HG02642 (cell line): ENCODE measurements at regions not wholly inside any gene's neighbourhood (a gene's known extent, or its start where the extent isn't known, plus 50 kb on each side); places are given as distances from the start of the nearest gene placed in this dataset.

Experiments
- ATAC-seq: cut with Tn5 transposase; IDR thresholded peaks from one replicate; pipeline ENCODE4 v1.9.1; 2021; ENCODE audit warnings: mild to moderate bottlenecking; ENCODE audit not compliant: unreplicated experiment, poor library complexity

- no peak for ATAC-seq
Observed at GRCh38 chr4:120435179-120435578, 368.5 kb upstream of the MAD2L1 start.

- no peak for ATAC-seq
Observed at GRCh38 chr4:120434756-120435155, 368.1 kb upstream of the MAD2L1 start.

- ATAC-seq: no peak
Observed at GRCh38 chr4:120432301-120432860, 365.7 kb upstream of the MAD2L1 start.

GRCh38 chr4:120431180-120431579, 364.5 kb upstream of the MAD2L1 start:
- ATAC-seq: no peak

GRCh38 chr4:120418146-120418545, 351.5 kb upstream of the MAD2L1 start:
- ATAC-seq: no peak

- ATAC-seq: no peak
Observed at GRCh38 chr4:120415896-120416295, 349.2 kb upstream of the MAD2L1 start.

GRCh38 chr4:120406960-120407359, 340.3 kb upstream of the MAD2L1 start:
- ATAC-seq: no peak

- ATAC-seq: no peak
Observed at GRCh38 chr4:120403296-120403695, 336.6 kb upstream of the MAD2L1 start.

GRCh38 chr4:120400441-120400840, 333.8 kb upstream of the MAD2L1 start:
- no peak for ATAC-seq

GRCh38 chr4:120399826-120400225, 333.2 kb upstream of the MAD2L1 start:
- no peak for ATAC-seq

GRCh38 chr4:120395746-120396145, 329.1 kb upstream of the MAD2L1 start:
- ATAC-seq: no peak

GRCh38 chr4:120355881-120356280, 289.2 kb upstream of the MAD2L1 start:
- ATAC-seq: no peak

GRCh38 chr4:120354381-120354780, 287.7 kb upstream of the MAD2L1 start:
- ATAC-seq: no peak

- no peak for ATAC-seq
Observed at GRCh38 chr4:120353235-120353634, 286.6 kb upstream of the MAD2L1 start.

- ATAC-seq: no peak
Observed at GRCh38 chr4:120352739-120353138, 286.1 kb upstream of the MAD2L1 start.

- no peak for ATAC-seq
Observed at GRCh38 chr4:120348948-120349347, 282.3 kb upstream of the MAD2L1 start.

GRCh38 chr4:120348521-120348920, 281.9 kb upstream of the MAD2L1 start:
- no peak for ATAC-seq

- no peak for ATAC-seq
Observed at GRCh38 chr4:120331486-120332370, 265.1 kb upstream of the MAD2L1 start.

- ATAC-seq: no peak
Observed at GRCh38 chr4:120329386-120329785, 262.7 kb upstream of the MAD2L1 start.

GRCh38 chr4:120327276-120327675, 260.6 kb upstream of the MAD2L1 start:
- ATAC-seq: no peak

GRCh38 chr4:120319046-120319767, 252.6 kb upstream of the MAD2L1 start:
- ATAC-seq: no peak
